IPS-NIHi7 (cell line): ENCODE measurements at regions not wholly inside any gene's neighbourhood (a gene's known extent, or its start where the extent isn't known, plus 50 kb on each side); places are given as distances from the start of the nearest gene placed in this dataset.

Source experiments
- DNase-seq: peaks from one replicate; pipeline ENCODE4 v3.0.0; 2012; ENCODE audit warnings: mixed read lengths; ENCODE audit errors: extremely low spot score

- DNase-seq: peak; percentile 74
Observed at GRCh38 chr6:99868074-99868702, 125.8 kb downstream of the MCHR2 start.
